A549 (cell line): ENCODE measurements at regions not wholly inside any gene's neighbourhood (a gene's known extent, or its start where the extent isn't known, plus 50 kb on each side); places are given as distances from the start of the nearest gene placed in this dataset.

ENCODE experiments used
- ATAC-seq, 2 experiments: fragments of 200-7000 bp in 1 of 2; fragments of >200 bp in 1 of 2; cut with Nextera tagmentation in 1 of 2; cut with Tn5 transposase in 1 of 2; 3 replicates each; pipeline versions ENCODE4 v1.8.0 to v1.9.1; 2018 to 2020; ENCODE audit warnings: mild to moderate bottlenecking in 1 of 2, moderate library complexity in 1 of 2
- CTCF ChIA-PET: fragments of 300-600 bp; sonication (Branson Sonifier 250); formaldehyde crosslinking; extraction: SDS; loops from one replicate; lab custom pipeline; 2021; ENCODE audit warnings: antibody characterized with exemption, inconsistent platforms; lab: Yijun Ruan, JAX
- POLR2A ChIA-PET: fragments of 350-600 bp; formaldehyde crosslinking; extraction: SDS; loops from one replicate; lab custom pipeline; 2021; ENCODE audit warnings: antibody characterized with exemption, inconsistent platforms; lab: Yijun Ruan, JAX
- DNase-seq, 2 experiments: peaks; one replicate each; pipeline versions ENCODE4 v3.0.0 to v3.0.0-alpha.2; 2011 to 2016; ENCODE audit warnings: low read depth in 1 of 2, low spot score in 1 of 2
- FAIRE-seq: peaks from 2 replicates; lab custom pipeline; 2011; peaks lifted over from hg19 to GRCh38; lab: Jason Lieb, UNC
- H3K27ac ChIP-seq, 2 experiments: fragments of >200 bp; sonication (Bioruptor Twin); formaldehyde crosslinking; 3 replicates each; pipeline ENCODE4 v1.5.1; 2016 to 2017
- H3K4me1 ChIP-seq: fragments of >200 bp; sonication (Bioruptor Twin); formaldehyde crosslinking; 3 replicates; pipeline ENCODE4 v1.6.1; 2016
- H3K4me2 ChIP-seq: fragments of >200 bp; sonication (Bioruptor Twin); formaldehyde crosslinking; 3 replicates; pipeline ENCODE4 v1.6.1; 2016
- H3K4me3 ChIP-seq: fragments of >200 bp; sonication (Bioruptor Twin); formaldehyde crosslinking; 3 replicates; pipeline ENCODE4 v1.5.1; 2016
- H3K9me3 ChIP-seq: fragments of >200 bp; sonication (Bioruptor Twin); formaldehyde crosslinking; 3 replicates; pipeline ENCODE4 v1.6.1; 2016
- CBX8 ChIP-seq: fragments of 200-600 bp; sonication (generic); IDR thresholded peaks from 2 replicates; pipeline ENCODE4 v1.6.1; 2016
- CTCF ChIP-seq: fragments of >200 bp; sonication (Bioruptor Twin); formaldehyde crosslinking; IDR thresholded peaks from 3 replicates; pipeline ENCODE4 v1.5.1; 2016
- EHF ChIP-seq: fragments of 250-450 bp; sonication (Bioruptor Pico); IDR thresholded peaks from 2 replicates; pipeline ENCODE4 v1.5.0; 2020; ENCODE audit warnings: mild to moderate bottlenecking
- ELK1 ChIP-seq: fragments of 150-350 bp; IDR thresholded peaks from 2 replicates; pipeline ENCODE4 v1.6.1; 2014; ENCODE audit warnings: low read depth, mild to moderate bottlenecking, low read length
- EP300 ChIP-seq, 2 experiments: fragments of >200 bp; sonication (Bioruptor Twin); formaldehyde crosslinking; IDR thresholded peaks; 2 replicates in 1 of 2; 3 replicates in 1 of 2; pipeline ENCODE4 v1.6.1; 2016 to 2017
- FOSL2 ChIP-seq, 2 experiments: fragments of 450-650 bp in 1 of 2; fragments of >200 bp in 1 of 2; sonication (Bioruptor Twin) in 1 of 2; formaldehyde crosslinking; IDR thresholded peaks; 2 replicates each; pipeline versions ENCODE4 v1.5.0 to v1.6.1; 2016 to 2020; ENCODE audit warnings: mild to moderate bottlenecking in 1 of 2, moderate library complexity in 1 of 2
- HDAC2 ChIP-seq: fragments of 200-600 bp; sonication (generic); IDR thresholded peaks from 2 replicates; pipeline ENCODE4 v1.6.1; 2016
- HMGXB4 ChIP-seq: fragments of 250-450 bp; sonication (Bioruptor Pico); IDR thresholded peaks from 2 replicates; pipeline ENCODE4 v1.5.0; 2021; ENCODE audit warnings: mild to moderate bottlenecking, moderate library complexity, borderline replicate concordance
- HOXA7 ChIP-seq: fragments of 250-450 bp; sonication (Bioruptor Pico); IDR thresholded peaks from 2 replicates; pipeline ENCODE4 v1.5.0; 2020; ENCODE audit warnings: mild to moderate bottlenecking, moderate library complexity
- HOXB13 ChIP-seq: fragments of 250-450 bp; sonication (Bioruptor Pico); IDR thresholded peaks from 2 replicates; pipeline ENCODE4 v1.5.0; 2020; ENCODE audit warnings: low read depth, mild to moderate bottlenecking, moderate library complexity
- JUNB ChIP-seq: fragments of >200 bp; sonication (Bioruptor Twin); formaldehyde crosslinking; IDR thresholded peaks from 2 replicates; pipeline ENCODE4 v1.6.1; 2016
- KDM5A ChIP-seq: fragments of 200-600 bp; sonication (generic); IDR thresholded peaks from 2 replicates; pipeline ENCODE4 v1.6.1; 2016; ENCODE audit warnings: antibody characterized with exemption, mild to moderate bottlenecking
- MAZ ChIP-seq: fragments of 150-350 bp; IDR thresholded peaks from 2 replicates; pipeline ENCODE4 v1.6.1; 2014; ENCODE audit warnings: antibody characterized with exemption, low read depth, low read length, borderline replicate concordance
- MYC ChIP-seq: IDR thresholded peaks from 2 replicates; pipeline ENCODE4 v1.6.1; 2012; ENCODE audit warnings: mild to moderate bottlenecking, inconsistent platforms, low read length, improper control_type of control experiment, borderline replicate concordance
- NFE2L2 ChIP-seq: fragments of 150-350 bp; conservative IDR thresholded peaks from 2 replicates; pipeline ENCODE4 v1.6.1; 2014; ENCODE audit warnings: low read length
- PBX3 ChIP-seq: IDR thresholded peaks from 2 replicates; pipeline ENCODE4 v1.6.1; 2012
- RARB ChIP-seq: fragments of 250-450 bp; sonication (Bioruptor Pico); IDR thresholded peaks from 2 replicates; pipeline ENCODE4 v1.8.0; 2021; ENCODE audit warnings: mild to moderate bottlenecking, moderate library complexity
- REST ChIP-seq: fragments of 200-600 bp; sonication (generic); IDR thresholded peaks from 2 replicates; pipeline ENCODE4 v1.6.1; 2016; ENCODE audit warnings: antibody characterized with exemption, mild to moderate bottlenecking, moderate library complexity
- RFX5 ChIP-seq: fragments of 450-650 bp; IDR thresholded peaks from 2 replicates; pipeline ENCODE4 v1.7.1; 2014; ENCODE audit warnings: antibody characterized with exemption, mild to moderate bottlenecking, moderate library complexity
- SMC3 ChIP-seq: fragments of >200 bp; sonication (Bioruptor Twin); formaldehyde crosslinking; IDR thresholded peaks from 3 replicates; pipeline ENCODE4 v1.6.1; 2018; ENCODE audit warnings: inconsistent platforms
- ZFP36 ChIP-seq: fragments of 450-650 bp; IDR thresholded peaks from 2 replicates; pipeline ENCODE4 v1.6.1; 2014; ENCODE audit warnings: borderline replicate concordance; ENCODE audit not compliant: partially characterized antibody
- ZSCAN20 ChIP-seq: fragments of 250-450 bp; sonication (Bioruptor Pico); IDR thresholded peaks from 2 replicates; pipeline ENCODE4 v1.8.0; 2022; ENCODE audit warnings: mild to moderate bottlenecking, moderate library complexity
- WGBS: methylation state at CpG from one replicate; pipeline ENCODE4 v1.1.6; 2017; ENCODE audit errors: missing lambda C conversion rate; 5-methylcytosine and 5-hydroxymethylcytosine counted together

GRCh38 chr15:49721621-49722020 lies 100.8 kb downstream of the DTWD1 start:
- no peaks in the 10 kb centered on the region for H3K4me1 ChIP-seq
- no peak overlapping the region for H3K27ac ChIP-seq
- ATAC-seq (no peak), FAIRE-seq (no peak), DNase-seq (no peak)
- no peak for TF ChIP-seq CTCF
- TF ChIP-seq MAZ: no peak
- no peak for TF ChIP-seq SMC3
- TF ChIP-seq HDAC2: no peak
- no peak for TF ChIP-seq JUNB
- no peak for TF ChIP-seq KDM5A
- TF ChIP-seq HOXA7 (CRISPR knock-in tag): no peak
- TF ChIP-seq PBX3: no peak
- TF ChIP-seq REST: no peak
- TF ChIP-seq FOSL2 (IDR thresholded peaks at IDR 0.05): no peak
- no peak for TF ChIP-seq FOSL2 (CRISPR knock-in tag; IDR thresholded peaks at IDR 0.05)
- TF ChIP-seq NFE2L2: no peak
- no peak for TF ChIP-seq EHF (CRISPR knock-in tag)
- TF ChIP-seq MYC: no peak
- TF ChIP-seq ZFP36: no peak
- TF ChIP-seq HOXB13 (CRISPR knock-in tag): no peak
- no peak for TF ChIP-seq CBX8
- no peak for TF ChIP-seq RARB
- TF ChIP-seq HMGXB4 (CRISPR knock-in tag): no peak
- TF ChIP-seq RFX5: no peak
- TF ChIP-seq ZSCAN20: no peak
- WGBS: 41% methylated on average over 1 of the region's 1 CpG
- no peak overlapping the region for H3K4me2 ChIP-seq
- H3K4me3 ChIP-seq: no peak overlapping the region
- ChIA-PET CTCF (no interaction called here), POLR2A (no interaction called here)
- H3K9me3 ChIP-seq: no peaks in the 10 kb centered on the region

- no peaks in the 10 kb centered on the region for H3K9me3 ChIP-seq
- no peak for TF ChIP-seq EP300 (IDR thresholded peaks at IDR 0.05)
- TF ChIP-seq NFE2L2: no peak
- TF ChIP-seq ELK1: no peak
- no peak for FAIRE-seq
- no peak overlapping the region for H3K4me3 ChIP-seq
- WGBS: 21% methylated on average over 2 of the region's 2 CpGs
- no peaks in the 10 kb centered on the region for H3K4me1 ChIP-seq
- no peak overlapping the region for H3K4me2 ChIP-seq
- POLR2A ChIA-PET: no interaction called here
- DNase-seq: no peak
- H3K27ac ChIP-seq: no peak overlapping the region
- CTCF ChIA-PET: no interaction called here
- no peak for ATAC-seq
Observed at GRCh38 chr15:49723981-49724380, 103.1 kb downstream of the DTWD1 start.
